OCI-LY3 (cell line): ENCODE measurements at regions not wholly inside any gene's neighbourhood (a gene's known extent, or its start where the extent isn't known, plus 50 kb on each side); places are given as distances from the start of the nearest gene placed in this dataset.

Experiments used
- EZH2phosphoT487 ChIP-seq: fragments of 200-600 bp; shearing (Covaris generic); IDR thresholded peaks from 2 replicates; pipeline ENCODE4 v1.6.1; 2018; ENCODE audit warnings: antibody characterized with exemption, mixed run types, low read depth
- TF ChIP-seq, protein P1 (sequence below): fragments of 200-600, 300-600 bp; sonication (generic); IDR thresholded peaks from 2 replicates; pipeline ENCODE4 v1.5.1; 2014; ENCODE audit warnings: antibody characterized with exemption, low read length, low read depth

DNA sequence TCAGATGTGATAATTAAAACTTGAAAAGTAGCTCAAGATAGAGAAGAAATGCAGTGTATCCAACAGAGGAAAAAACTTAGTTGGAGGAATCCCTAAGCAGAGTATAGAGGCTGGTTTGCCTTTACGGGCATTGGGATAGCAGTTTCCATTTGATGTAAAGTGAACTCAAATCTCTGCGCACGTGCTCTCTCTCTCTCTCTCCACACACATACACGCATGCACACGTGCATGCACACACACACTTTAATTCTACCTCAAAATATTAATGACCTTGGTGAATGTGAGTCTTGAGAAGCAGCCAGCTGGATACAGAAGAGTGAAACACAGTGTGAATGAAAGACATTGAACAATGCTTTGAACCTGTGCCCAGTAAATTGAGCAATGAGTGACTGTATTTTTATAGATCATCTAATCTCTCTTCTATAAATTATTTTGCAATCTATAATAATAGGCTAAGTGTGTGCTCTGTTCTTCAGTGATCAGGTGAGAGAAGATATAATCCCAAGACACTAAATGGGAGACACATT lies 247.7 kb upstream of the FAM83B start:
- TF ChIP-seq, protein P1, sequence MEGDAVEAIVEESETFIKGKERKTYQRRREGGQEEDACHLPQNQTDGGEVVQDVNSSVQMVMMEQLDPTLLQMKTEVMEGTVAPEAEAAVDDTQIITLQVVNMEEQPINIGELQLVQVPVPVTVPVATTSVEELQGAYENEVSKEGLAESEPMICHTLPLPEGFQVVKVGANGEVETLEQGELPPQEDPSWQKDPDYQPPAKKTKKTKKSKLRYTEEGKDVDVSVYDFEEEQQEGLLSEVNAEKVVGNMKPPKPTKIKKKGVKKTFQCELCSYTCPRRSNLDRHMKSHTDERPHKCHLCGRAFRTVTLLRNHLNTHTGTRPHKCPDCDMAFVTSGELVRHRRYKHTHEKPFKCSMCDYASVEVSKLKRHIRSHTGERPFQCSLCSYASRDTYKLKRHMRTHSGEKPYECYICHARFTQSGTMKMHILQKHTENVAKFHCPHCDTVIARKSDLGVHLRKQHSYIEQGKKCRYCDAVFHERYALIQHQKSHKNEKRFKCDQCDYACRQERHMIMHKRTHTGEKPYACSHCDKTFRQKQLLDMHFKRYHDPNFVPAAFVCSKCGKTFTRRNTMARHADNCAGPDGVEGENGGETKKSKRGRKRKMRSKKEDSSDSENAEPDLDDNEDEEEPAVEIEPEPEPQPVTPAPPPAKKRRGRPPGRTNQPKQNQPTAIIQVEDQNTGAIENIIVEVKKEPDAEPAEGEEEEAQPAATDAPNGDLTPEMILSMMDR = no peak
- no peak for TF ChIP-seq EZH2phosphoT487
